AG09309 (cell line): ENCODE measurements at regions not wholly inside any gene's neighbourhood (a gene's known extent, or its start where the extent isn't known, plus 50 kb on each side); places are given as distances from the start of the nearest gene placed in this dataset.

ENCODE experiments used
- DNase-seq: peaks from one replicate; pipeline ENCODE4 v3.0.0-alpha.2; 2010; ENCODE audit warnings: low read depth
- H3K4me3 ChIP-seq: 2 replicates; pipeline ENCODE4 v1.5.1; 2011; ENCODE audit warnings: mild to moderate bottlenecking, low read depth, low read length, moderate library complexity; ENCODE audit not compliant: control insufficient read depth
- CTCF ChIP-seq: IDR thresholded peaks from 2 replicates; pipeline ENCODE4 v1.5.1; 2011; ENCODE audit warnings: mild to moderate bottlenecking, low read depth, low read length, inconsistent platforms; ENCODE audit not compliant: insufficient read depth, control insufficient read depth; ENCODE audit errors: missing control alignments

DNA sequence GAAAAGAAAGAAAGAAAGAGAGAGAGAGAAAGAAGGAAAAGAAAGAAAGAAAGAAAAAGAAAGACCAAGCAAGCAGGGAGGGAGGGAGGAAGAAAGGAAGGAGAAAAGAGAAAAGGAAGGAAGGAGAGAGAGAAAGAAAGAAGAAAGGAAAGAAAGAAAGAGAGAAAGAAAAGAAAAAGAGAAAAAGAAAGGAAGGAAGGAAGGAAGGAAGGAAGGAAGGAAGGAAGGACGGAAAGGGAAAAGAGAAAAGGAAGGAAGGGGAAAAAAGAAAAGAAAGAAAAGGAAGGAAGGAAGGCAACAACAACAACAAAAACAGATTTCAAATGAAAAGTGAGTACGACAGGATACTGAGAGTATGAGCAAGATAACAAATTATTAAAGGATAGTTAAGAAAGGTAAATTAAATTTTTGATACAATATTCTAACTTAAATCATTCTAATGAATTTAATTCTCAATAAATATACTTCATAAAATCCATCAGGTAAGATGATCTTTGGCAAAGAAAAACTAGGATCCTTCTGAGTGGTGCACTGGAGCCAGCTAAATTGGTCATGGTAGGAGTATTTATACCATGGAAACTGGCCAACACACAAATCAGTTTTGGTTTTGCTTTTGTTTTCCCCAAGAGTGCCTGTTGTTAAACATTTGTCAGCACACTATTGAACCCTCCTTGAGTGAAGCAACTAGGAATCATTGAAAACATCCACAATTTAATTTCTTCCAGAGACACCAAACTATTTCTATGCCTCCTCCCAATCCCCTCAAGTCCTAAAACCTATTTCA lies 56.1 kb upstream of the DYRK2 start:
- H3K4me3 ChIP-seq: no peak overlapping the region
- TF ChIP-seq CTCF: no peak
- peak; percentile 43 for DNase-seq

DNA sequence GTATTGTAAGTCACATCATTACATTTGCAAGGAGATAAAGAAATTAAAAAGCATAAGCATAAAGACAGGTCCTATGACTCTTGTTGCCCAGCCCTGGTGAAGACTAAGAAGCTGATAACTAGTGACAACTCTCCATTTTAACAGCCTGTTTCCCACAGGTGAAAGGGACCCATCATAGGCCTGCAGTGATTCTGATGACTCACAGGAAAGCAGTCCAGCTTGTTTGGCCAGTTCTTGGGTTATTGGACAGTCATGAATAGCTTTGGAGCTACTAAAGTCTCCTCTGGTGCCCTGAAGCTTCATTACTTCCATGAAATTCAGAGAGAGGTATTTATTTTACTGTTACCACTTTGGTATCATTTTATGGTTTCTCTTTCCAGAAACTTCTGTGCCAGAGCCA lies 55.5 kb upstream of the DYRK2 start:
- no peak for DNase-seq
- no peak for TF ChIP-seq CTCF
- no peak overlapping the region for H3K4me3 ChIP-seq

- H3K4me3 ChIP-seq: no peak overlapping the region
- no peak for TF ChIP-seq CTCF
- no peak for DNase-seq
Observed at GRCh38 chr12:67593461-67594330, 54.8 kb upstream of the DYRK2 start.

GRCh38 chr12:67594888-67595287 lies 53.7 kb upstream of the DYRK2 start:
- H3K4me3 ChIP-seq: no peak overlapping the region
- no peak for DNase-seq
- no peak for TF ChIP-seq CTCF

GRCh38 chr12:67595365-67595764 lies 53.2 kb upstream of the DYRK2 start:
- TF ChIP-seq CTCF: no peak
- no peak overlapping the region for H3K4me3 ChIP-seq
- no peak for DNase-seq

DNA sequence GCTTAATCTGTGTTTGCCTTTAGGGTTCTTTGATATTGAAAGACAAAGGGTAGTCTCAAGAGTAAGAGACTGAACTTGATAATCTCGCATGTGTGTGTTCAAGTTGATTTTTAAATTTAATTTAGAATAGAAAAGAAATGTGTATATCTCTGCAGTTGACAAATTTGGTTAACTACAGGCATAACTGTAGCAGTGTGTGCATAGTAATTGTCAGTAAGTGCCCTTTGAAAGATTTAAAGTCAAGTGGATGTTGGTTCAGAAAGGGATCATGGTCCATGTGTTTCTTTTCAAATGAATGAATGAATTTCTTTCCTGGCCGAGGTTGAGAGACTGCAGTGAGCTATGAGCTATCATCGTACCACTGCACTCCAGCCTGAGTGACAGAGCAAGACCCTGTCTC lies 49.9 kb upstream of the DYRK2 start:
- no peak overlapping the region for H3K4me3 ChIP-seq
- DNase-seq: no peak
- TF ChIP-seq CTCF: no peak
